Liver (tissue), 8 donors: ENCODE measurements at regions not wholly inside any gene's neighbourhood (a gene's known extent, or its start where the extent isn't known, plus 50 kb on each side); places are given as distances from the start of the nearest gene placed in this dataset.

Source experiments
- DNase-seq: peaks from one replicate; pipeline ENCODE4 v3.0.0-alpha.2; 2017; ENCODE audit warnings: low spot score
- H3K27ac ChIP-seq, 2 donors: one replicate each; pipeline ENCODE4 v1.7.0; 2013; ENCODE audit warnings: inconsistent platforms in 2 of 2, low read length in 2 of 2, control low read depth in 1 of 2, low read depth in 1 of 2, mild to moderate bottlenecking in 1 of 2
- H3K27me3 ChIP-seq, 4 donors: one replicate each; pipeline versions ENCODE4 v1.6.1 to v1.7.0; 2013; ENCODE audit warnings: low read length in 3 of 4, inconsistent platforms in 1 of 4, mild to moderate bottlenecking in 1 of 4, moderate library complexity in 1 of 4; ENCODE audit not compliant: control insufficient read depth in 4 of 4, insufficient read depth in 4 of 4
- H3K36me3 ChIP-seq, 4 donors: one replicate each; pipeline versions ENCODE4 v1.6.1 to v1.7.0; 2013; ENCODE audit warnings: low read length in 3 of 4, mild to moderate bottlenecking in 3 of 4, low read depth in 1 of 4, moderate library complexity in 1 of 4; ENCODE audit not compliant: control insufficient read depth in 4 of 4, insufficient read depth in 3 of 4
- H3K4me1 ChIP-seq, 4 donors: one replicate each; pipeline versions ENCODE4 v1.6.1 to v1.7.0; 2013; ENCODE audit warnings: low read length in 3 of 4, mild to moderate bottlenecking in 3 of 4, moderate library complexity in 1 of 4; ENCODE audit not compliant: control insufficient read depth in 4 of 4, insufficient read depth in 4 of 4
- H3K4me3 ChIP-seq, 3 donors: one replicate each; pipeline versions ENCODE4 v1.6.1 to v1.7.0; 2013; ENCODE audit warnings: low read length in 3 of 3, control low read depth in 1 of 3, low read depth in 1 of 3, mild to moderate bottlenecking in 1 of 3
- H3K9ac ChIP-seq, 2 donors: one replicate each; pipeline ENCODE4 v1.7.0; 2013; ENCODE audit warnings: low read length in 2 of 2, mild to moderate bottlenecking in 2 of 2, moderate library complexity in 2 of 2, control low read depth in 1 of 2, low read depth in 1 of 2
- H3K9me3 ChIP-seq, 4 donors: one replicate each; pipeline versions ENCODE4 v1.6.1 to v1.7.0; 2013; ENCODE audit warnings: low read length in 3 of 4; ENCODE audit not compliant: control insufficient read depth in 4 of 4
- EGR1 ChIP-seq, 2 donors: IDR thresholded peaks; 2 replicates each; pipeline ENCODE4 v1.6.1; 2016 to 2018; ENCODE audit warnings: antibody characterized with exemption in 2 of 2, low read depth in 2 of 2
- FOXA1 ChIP-seq: IDR thresholded peaks from 2 replicates; pipeline ENCODE4 v1.6.1; 2016; ENCODE audit warnings: antibody characterized with exemption
- FOXA2 ChIP-seq: IDR thresholded peaks from 2 replicates; pipeline ENCODE4 v1.6.1; 2016; ENCODE audit warnings: antibody characterized with exemption
- GABPA ChIP-seq, 2 donors: IDR thresholded peaks in 1 of 2; conservative IDR thresholded peaks in 1 of 2; 2 replicates each; pipeline ENCODE4 v1.6.1; 2016; ENCODE audit warnings: antibody characterized with exemption in 2 of 2, mild to moderate bottlenecking in 1 of 2, moderate library complexity in 1 of 2
- HNF4A ChIP-seq, 2 donors: conservative IDR thresholded peaks; 2 replicates each; pipeline ENCODE4 v1.6.1; 2016; ENCODE audit warnings: antibody characterized with exemption in 2 of 2, mild to moderate bottlenecking in 2 of 2
- HNF4G ChIP-seq: IDR thresholded peaks from 2 replicates; pipeline ENCODE4 v1.6.1; 2016; ENCODE audit warnings: antibody characterized with exemption
- NR2F2 ChIP-seq: IDR thresholded peaks from 2 replicates; pipeline ENCODE4 v1.6.1; 2016; ENCODE audit warnings: antibody characterized with exemption
- RXRA ChIP-seq, 2 donors: IDR thresholded peaks; 2 replicates each; pipeline ENCODE4 v1.6.1; 2017 to 2018; ENCODE audit warnings: antibody characterized with exemption in 2 of 2, mild to moderate bottlenecking in 1 of 2
- SP1 ChIP-seq: IDR thresholded peaks from 2 replicates; pipeline ENCODE4 v1.6.1; 2018; ENCODE audit warnings: antibody characterized with exemption, mild to moderate bottlenecking
- TAF1 ChIP-seq: conservative IDR thresholded peaks from 2 replicates; pipeline ENCODE4 v1.6.1; 2016; ENCODE audit warnings: antibody characterized with exemption, mild to moderate bottlenecking
- WGBS: extraction: QIAGEN DNeasy Blood & Tissue Kit; methylation state at CpG from one replicate; pipeline ENCODE4 v1.1.7; 2013; 5-methylcytosine and 5-hydroxymethylcytosine counted together
- TF ChIP-seq, protein P1 (sequence below): IDR thresholded peaks from 2 replicates; pipeline ENCODE4 v1.6.1; 2016; ENCODE audit warnings: antibody characterized with exemption
- TF ChIP-seq, protein P2 (sequence below): IDR thresholded peaks from 2 replicates; pipeline ENCODE4 v1.6.1; 2016; ENCODE audit warnings: antibody characterized with exemption
- TF ChIP-seq, protein P3 (sequence below): IDR thresholded peaks from 2 replicates; pipeline ENCODE4 v1.6.1; 2016; ENCODE audit warnings: antibody characterized with exemption
- TF ChIP-seq, protein P4 (sequence below): IDR thresholded peaks from 2 replicates; pipeline ENCODE4 v1.6.1; 2016; ENCODE audit warnings: antibody characterized with exemption, mild to moderate bottlenecking
- TF ChIP-seq, protein P5 (sequence below): fragments of 150-350 bp; IDR thresholded peaks from 2 replicates; pipeline ENCODE4 v1.5.1; 2017; ENCODE audit warnings: improper control_type of control experiment, low read depth, low read length; ENCODE audit not compliant: missing input control
- donor health status: healthy.
- donor health status: healthy.
- donor health status: healthy.
- donor health status: healthy.
- donor health status: healthy.

DNA sequence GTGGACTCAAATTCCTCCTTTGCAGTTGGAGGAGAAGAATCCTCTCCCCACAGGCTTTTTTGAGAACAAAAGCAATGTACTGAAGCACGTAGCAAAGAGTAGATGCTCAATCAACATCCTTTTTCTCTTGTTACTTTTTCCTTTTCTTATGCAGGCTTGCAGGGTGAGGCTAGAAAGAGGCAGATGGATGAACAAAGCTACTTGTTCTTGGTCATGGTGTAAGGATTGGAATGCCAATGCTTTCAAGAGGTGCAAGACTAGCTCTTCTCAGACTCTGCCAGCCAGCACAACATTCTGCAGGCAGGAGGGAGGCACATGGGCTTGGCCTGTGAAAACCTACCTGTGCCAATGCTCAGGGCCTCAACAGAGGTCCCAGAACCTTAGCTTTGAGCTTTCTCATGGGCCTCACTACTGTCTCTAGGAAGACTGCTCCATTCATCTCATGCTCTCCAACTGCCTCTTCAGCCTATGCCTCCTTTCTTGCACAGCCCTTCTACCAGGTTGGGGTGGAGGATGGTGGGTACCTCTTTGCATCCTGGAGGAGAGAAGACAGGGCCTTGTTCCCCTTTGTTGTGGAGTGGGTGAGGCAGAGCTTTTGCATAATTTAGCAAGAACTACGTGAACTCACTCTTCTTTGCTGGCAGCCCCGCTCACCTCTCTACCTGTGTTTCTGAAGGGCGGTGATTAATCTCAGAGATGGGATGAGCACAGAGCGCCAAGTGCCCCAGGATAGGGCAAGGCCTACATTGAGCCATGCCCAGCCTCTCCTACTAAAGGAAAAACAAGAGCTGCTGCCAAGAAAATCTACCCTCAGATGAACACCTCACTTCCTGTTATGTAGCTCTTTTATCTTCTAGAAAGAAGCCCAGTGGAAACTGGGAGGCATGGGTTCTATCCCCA is 1119.7 kb downstream of the VRK1 start:
- TF ChIP-seq, protein P1, sequence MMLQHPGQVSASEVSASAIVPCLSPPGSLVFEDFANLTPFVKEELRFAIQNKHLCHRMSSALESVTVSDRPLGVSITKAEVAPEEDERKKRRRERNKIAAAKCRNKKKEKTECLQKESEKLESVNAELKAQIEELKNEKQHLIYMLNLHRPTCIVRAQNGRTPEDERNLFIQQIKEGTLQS = no peak
- TF ChIP-seq FOXA1 (no peak), SP1 (no peak), HNF4G (no peak), HNF4A (conservative IDR thresholded peaks at IDR 0.05) (no peak), RXRA (IDR thresholded peaks at IDR 0.05) (no peak), FOXA2 (no peak), NR2F2 (no peak)
- H3K4me1 ChIP-seq = no peaks in the 10 kb centered on the region
- no peaks in the 10 kb centered on the region for H3K9me3 ChIP-seq
- WGBS = 82% methylated on average over 5 of the region's 5 CpGs
- H3K27me3 ChIP-seq = peaks cover 0 to 3% (median 1%) of the 10 kb centered on the region in 4 donors
- H3K9ac ChIP-seq = no peak overlapping the region
- H3K4me3 ChIP-seq = no peak overlapping the region
- H3K27ac ChIP-seq = no peak overlapping the region
- no peak for DNase-seq
- no peaks in the 10 kb centered on the region for H3K36me3 ChIP-seq

DNA sequence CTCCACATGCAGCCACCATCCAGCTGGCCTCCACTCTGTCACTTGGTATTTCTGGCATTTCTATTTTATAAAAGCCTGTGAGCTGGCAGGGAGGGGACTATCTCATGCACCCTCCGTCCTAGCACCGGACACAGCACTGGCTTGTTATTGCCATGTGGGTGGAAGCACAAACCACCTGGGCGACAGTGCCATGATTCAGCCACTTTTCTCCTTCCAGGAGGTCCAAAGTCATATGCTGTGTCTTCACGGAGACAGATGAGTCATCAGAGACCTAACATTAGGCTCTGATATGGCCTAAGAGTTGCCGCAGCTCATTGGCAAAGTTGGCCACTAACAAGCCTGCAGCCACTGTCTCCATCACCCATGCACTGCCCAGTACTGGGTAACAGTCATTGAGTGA is 1123.0 kb downstream of the VRK1 start:
- TF ChIP-seq HNF4A (conservative IDR thresholded peaks at IDR 0.05) (no peak), NR2F2 (no peak), EGR1 (IDR thresholded peaks at IDR 0.05; ENCODE audit: low read depth in 2 of 2) (no peak), HNF4G (no peak), SP1 (no peak), TAF1 (no peak), GABPA (IDR thresholded peaks at IDR 0.05 in 1 of 2, conservative IDR thresholded peaks at IDR 0.05 in 1 of 2) (no peak)
- TF ChIP-seq, protein P2, sequence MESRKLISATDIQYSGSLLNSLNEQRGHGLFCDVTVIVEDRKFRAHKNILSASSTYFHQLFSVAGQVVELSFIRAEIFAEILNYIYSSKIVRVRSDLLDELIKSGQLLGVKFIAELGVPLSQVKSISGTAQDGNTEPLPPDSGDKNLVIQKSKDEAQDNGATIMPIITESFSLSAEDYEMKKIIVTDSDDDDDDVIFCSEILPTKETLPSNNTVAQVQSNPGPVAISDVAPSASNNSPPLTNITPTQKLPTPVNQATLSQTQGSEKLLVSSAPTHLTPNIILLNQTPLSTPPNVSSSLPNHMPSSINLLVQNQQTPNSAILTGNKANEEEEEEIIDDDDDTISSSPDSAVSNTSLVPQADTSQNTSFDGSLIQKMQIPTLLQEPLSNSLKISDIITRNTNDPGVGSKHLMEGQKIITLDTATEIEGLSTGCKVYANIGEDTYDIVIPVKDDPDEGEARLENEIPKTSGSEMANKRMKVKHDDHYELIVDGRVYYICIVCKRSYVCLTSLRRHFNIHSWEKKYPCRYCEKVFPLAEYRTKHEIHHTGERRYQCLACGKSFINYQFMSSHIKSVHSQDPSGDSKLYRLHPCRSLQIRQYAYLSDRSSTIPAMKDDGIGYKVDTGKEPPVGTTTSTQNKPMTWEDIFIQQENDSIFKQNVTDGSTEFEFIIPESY = no peak
- TF ChIP-seq, protein P1 = no peak
- TF ChIP-seq, protein P3, sequence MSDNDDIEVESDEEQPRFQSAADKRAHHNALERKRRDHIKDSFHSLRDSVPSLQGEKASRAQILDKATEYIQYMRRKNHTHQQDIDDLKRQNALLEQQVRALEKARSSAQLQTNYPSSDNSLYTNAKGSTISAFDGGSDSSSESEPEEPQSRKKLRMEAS = no peak
- TF ChIP-seq, protein P4, sequence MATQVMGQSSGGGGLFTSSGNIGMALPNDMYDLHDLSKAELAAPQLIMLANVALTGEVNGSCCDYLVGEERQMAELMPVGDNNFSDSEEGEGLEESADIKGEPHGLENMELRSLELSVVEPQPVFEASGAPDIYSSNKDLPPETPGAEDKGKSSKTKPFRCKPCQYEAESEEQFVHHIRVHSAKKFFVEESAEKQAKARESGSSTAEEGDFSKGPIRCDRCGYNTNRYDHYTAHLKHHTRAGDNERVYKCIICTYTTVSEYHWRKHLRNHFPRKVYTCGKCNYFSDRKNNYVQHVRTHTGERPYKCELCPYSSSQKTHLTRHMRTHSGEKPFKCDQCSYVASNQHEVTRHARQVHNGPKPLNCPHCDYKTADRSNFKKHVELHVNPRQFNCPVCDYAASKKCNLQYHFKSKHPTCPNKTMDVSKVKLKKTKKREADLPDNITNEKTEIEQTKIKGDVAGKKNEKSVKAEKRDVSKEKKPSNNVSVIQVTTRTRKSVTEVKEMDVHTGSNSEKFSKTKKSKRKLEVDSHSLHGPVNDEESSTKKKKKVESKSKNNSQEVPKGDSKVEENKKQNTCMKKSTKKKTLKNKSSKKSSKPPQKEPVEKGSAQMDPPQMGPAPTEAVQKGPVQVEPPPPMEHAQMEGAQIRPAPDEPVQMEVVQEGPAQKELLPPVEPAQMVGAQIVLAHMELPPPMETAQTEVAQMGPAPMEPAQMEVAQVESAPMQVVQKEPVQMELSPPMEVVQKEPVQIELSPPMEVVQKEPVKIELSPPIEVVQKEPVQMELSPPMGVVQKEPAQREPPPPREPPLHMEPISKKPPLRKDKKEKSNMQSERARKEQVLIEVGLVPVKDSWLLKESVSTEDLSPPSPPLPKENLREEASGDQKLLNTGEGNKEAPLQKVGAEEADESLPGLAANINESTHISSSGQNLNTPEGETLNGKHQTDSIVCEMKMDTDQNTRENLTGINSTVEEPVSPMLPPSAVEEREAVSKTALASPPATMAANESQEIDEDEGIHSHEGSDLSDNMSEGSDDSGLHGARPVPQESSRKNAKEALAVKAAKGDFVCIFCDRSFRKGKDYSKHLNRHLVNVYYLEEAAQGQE = no peak
- TF ChIP-seq, protein P5, sequence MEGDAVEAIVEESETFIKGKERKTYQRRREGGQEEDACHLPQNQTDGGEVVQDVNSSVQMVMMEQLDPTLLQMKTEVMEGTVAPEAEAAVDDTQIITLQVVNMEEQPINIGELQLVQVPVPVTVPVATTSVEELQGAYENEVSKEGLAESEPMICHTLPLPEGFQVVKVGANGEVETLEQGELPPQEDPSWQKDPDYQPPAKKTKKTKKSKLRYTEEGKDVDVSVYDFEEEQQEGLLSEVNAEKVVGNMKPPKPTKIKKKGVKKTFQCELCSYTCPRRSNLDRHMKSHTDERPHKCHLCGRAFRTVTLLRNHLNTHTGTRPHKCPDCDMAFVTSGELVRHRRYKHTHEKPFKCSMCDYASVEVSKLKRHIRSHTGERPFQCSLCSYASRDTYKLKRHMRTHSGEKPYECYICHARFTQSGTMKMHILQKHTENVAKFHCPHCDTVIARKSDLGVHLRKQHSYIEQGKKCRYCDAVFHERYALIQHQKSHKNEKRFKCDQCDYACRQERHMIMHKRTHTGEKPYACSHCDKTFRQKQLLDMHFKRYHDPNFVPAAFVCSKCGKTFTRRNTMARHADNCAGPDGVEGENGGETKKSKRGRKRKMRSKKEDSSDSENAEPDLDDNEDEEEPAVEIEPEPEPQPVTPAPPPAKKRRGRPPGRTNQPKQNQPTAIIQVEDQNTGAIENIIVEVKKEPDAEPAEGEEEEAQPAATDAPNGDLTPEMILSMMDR = no peak
- no peaks in the 10 kb centered on the region for H3K9me3 ChIP-seq
- no peak overlapping the region for H3K27ac ChIP-seq
- H3K36me3 ChIP-seq = no peaks in the 10 kb centered on the region
- no peak for DNase-seq
- H3K4me1 ChIP-seq = no peaks in the 10 kb centered on the region
- no peak overlapping the region for H3K4me3 ChIP-seq
- WGBS = 83% methylated on average over 5 of the region's 5 CpGs
- peaks cover 0 to 13% (median 1%) of the 10 kb centered on the region in 4 donors for H3K27me3 ChIP-seq
- no peak overlapping the region for H3K9ac ChIP-seq
